NB4 (cell line): ENCODE measurements at regions not wholly inside any gene's neighbourhood (a gene's known extent, or its start where the extent isn't known, plus 50 kb on each side); places are given as distances from the start of the nearest gene placed in this dataset.

Experiments used
- TF ChIP-seq, protein P1 (sequence below): IDR thresholded peaks from one replicate; pipeline ENCODE4 v1.5.1; 2012; ENCODE audit warnings: low read depth, low read length
- TF ChIP-seq, protein P2 (sequence below): IDR thresholded peaks from 2 replicates; pipeline ENCODE4 v1.6.1; 2011; ENCODE audit warnings: low read depth, low read length

DNA sequence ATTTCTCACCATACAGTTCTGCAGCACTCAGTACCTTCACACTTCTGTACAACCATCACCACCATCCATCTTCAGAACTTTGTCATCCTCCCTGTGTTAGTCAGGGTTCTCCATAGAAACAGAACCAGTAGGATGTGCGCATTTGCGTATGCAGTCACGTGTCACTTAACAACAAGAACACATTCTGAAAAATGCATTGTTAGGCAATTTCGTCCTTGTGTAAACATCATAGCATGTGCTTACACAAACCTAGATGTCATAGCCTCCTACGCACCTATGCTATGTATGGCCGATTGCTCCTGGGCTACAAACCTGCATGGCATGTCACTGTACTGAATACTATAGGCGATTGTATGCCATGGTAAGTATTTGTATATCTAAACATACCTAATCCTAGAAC, 66.2 kb upstream of the PTPRT start:
- TF ChIP-seq, protein P1, sequence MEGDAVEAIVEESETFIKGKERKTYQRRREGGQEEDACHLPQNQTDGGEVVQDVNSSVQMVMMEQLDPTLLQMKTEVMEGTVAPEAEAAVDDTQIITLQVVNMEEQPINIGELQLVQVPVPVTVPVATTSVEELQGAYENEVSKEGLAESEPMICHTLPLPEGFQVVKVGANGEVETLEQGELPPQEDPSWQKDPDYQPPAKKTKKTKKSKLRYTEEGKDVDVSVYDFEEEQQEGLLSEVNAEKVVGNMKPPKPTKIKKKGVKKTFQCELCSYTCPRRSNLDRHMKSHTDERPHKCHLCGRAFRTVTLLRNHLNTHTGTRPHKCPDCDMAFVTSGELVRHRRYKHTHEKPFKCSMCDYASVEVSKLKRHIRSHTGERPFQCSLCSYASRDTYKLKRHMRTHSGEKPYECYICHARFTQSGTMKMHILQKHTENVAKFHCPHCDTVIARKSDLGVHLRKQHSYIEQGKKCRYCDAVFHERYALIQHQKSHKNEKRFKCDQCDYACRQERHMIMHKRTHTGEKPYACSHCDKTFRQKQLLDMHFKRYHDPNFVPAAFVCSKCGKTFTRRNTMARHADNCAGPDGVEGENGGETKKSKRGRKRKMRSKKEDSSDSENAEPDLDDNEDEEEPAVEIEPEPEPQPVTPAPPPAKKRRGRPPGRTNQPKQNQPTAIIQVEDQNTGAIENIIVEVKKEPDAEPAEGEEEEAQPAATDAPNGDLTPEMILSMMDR, result no peak
- TF ChIP-seq, protein P2, sequence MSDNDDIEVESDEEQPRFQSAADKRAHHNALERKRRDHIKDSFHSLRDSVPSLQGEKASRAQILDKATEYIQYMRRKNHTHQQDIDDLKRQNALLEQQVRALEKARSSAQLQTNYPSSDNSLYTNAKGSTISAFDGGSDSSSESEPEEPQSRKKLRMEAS, result no peak
